Gastroesophageal sphincter (tissue), 4 donors: ENCODE measurements at regions not wholly inside any gene's neighbourhood (a gene's known extent, or its start where the extent isn't known, plus 50 kb on each side); places are given as distances from the start of the nearest gene placed in this dataset.

Experiments used
- ATAC-seq: fragments of 150-250 bp; one replicate; pipeline ENCODE4 v1.9.1; 2016; ENCODE audit warnings: mild to moderate bottlenecking, moderate library complexity
- H3K27ac ChIP-seq, 4 donors: fragments of 200-600 bp; sonication (generic) in 3 of 4; 1 replicate in 3 of 4; 2 replicates in 1 of 4; pipeline ENCODE4 v1.5.1; 2016 to 2019
- H3K27me3 ChIP-seq: fragments of 200-600 bp; sonication (generic); one replicate; pipeline ENCODE4 v1.5.1; 2019
- H3K36me3 ChIP-seq, 2 donors: fragments of 200-600 bp; sonication (generic); one replicate each; pipeline ENCODE4 v1.5.1; 2019; ENCODE audit warnings: control low read depth in 1 of 2
- H3K4me1 ChIP-seq, 3 donors: fragments of 200-600 bp; sonication (generic); 1 replicate in 2 of 3; 2 replicates in 1 of 3; pipeline ENCODE4 v1.5.1; 2016 to 2019; ENCODE audit warnings: control low read depth in 2 of 3
- H3K4me3 ChIP-seq, 2 donors: fragments of 200-600 bp; sonication (generic); one replicate each; pipeline ENCODE4 v1.5.1; 2019; ENCODE audit warnings: mild to moderate bottlenecking in 1 of 2, moderate library complexity in 1 of 2
- H3K9me3 ChIP-seq, 3 donors: fragments of 200-600 bp; sonication (generic); one replicate each; pipeline ENCODE4 v1.5.1; 2017 to 2019; ENCODE audit warnings: control low read depth in 2 of 3
- CTCF ChIP-seq, 4 experiments: fragments of 200-600 bp in 2 of 4; fragments of 450-650 bp in 2 of 4; sonication (generic) in 1 of 4; IDR thresholded peaks; one replicate each; pipeline ENCODE4 v1.5.1; 2017 to 2019; ENCODE audit warnings: antibody characterized with exemption in 4 of 4, mild to moderate bottlenecking in 2 of 4, moderate library complexity in 2 of 4
- EP300 ChIP-seq: sonication (generic); formaldehyde crosslinking; IDR thresholded peaks from one replicate; pipeline ENCODE4 v1.6.1; 2017; ENCODE audit warnings: antibody characterized with exemption, mild to moderate bottlenecking
- POLR2A ChIP-seq, 2 donors: fragments of 450-650 bp; IDR thresholded peaks; one replicate each; pipeline ENCODE4 v1.6.1; 2017; ENCODE audit warnings: antibody characterized with exemption in 2 of 2, mild to moderate bottlenecking in 2 of 2, moderate library complexity in 1 of 2
- POLR2AphosphoS5 ChIP-seq: sonication (generic); formaldehyde crosslinking; IDR thresholded peaks from one replicate; pipeline ENCODE4 v1.6.1; 2017; ENCODE audit warnings: antibody characterized with exemption
- WGBS, 2 donors: methylation state at CpG; one replicate each; pipeline ENCODE4 v1.1.5; 2018; ENCODE audit warnings: low coverage in 1 of 2; 5-methylcytosine and 5-hydroxymethylcytosine counted together

- no peaks in the 10 kb centered on the region for H3K4me1 ChIP-seq
- no peaks in the 10 kb centered on the region for H3K36me3 ChIP-seq
- H3K4me3 ChIP-seq = no peak overlapping the region
- no peaks in the 10 kb centered on the region for H3K9me3 ChIP-seq
- 80% methylated on average over 1 of the region's 6 CpGs; no CpG with 5 or more reads in 1 of the 2 donors for WGBS, 2 donors
- ATAC-seq = no peak
- TF ChIP-seq EP300 = no peak
- no peak for TF ChIP-seq CTCF (IDR thresholded peaks at IDR 0.05)
- no peak for TF ChIP-seq POLR2A (IDR thresholded peaks at IDR 0.05)
- no peak for TF ChIP-seq POLR2AphosphoS5
- H3K27ac ChIP-seq = no peak overlapping the region
- H3K27me3 ChIP-seq = no peaks in the 10 kb centered on the region
These were observed 112.5 kb upstream of the SMAD3 start for GRCh38 chr15:66952756-66953522.

GRCh38 chr15:66953523-66954229 is 111.7 kb upstream of the SMAD3 start:
- no peaks in the 10 kb centered on the region for H3K27me3 ChIP-seq
- no peaks in the 10 kb centered on the region for H3K4me1 ChIP-seq
- H3K36me3 ChIP-seq = no peaks in the 10 kb centered on the region
- H3K9me3 ChIP-seq = no peaks in the 10 kb centered on the region
- WGBS, 2 donors = 71 to 85% methylated on average over 2 to 7 of the region's 11 CpGs
- H3K4me3 ChIP-seq = no peak overlapping the region
- ATAC-seq = no peak
- no peak overlapping the region for H3K27ac ChIP-seq
- TF ChIP-seq POLR2A (IDR thresholded peaks at IDR 0.05) = no peak
- no peak for TF ChIP-seq EP300
- TF ChIP-seq POLR2AphosphoS5 = no peak
- TF ChIP-seq CTCF (IDR thresholded peaks at IDR 0.05) = no peak

- WGBS, 2 donors = no CpG with 5 or more reads among the region's 6 CpGs
- TF ChIP-seq EP300 (no peak), POLR2A (IDR thresholded peaks at IDR 0.05) (no peak)
- Histone ChIP-seq H3K4me1 (no peaks in the 10 kb centered on the region), H3K36me3 (no peaks in the 10 kb centered on the region), H3K9me3 (no peaks in the 10 kb centered on the region), H3K27me3 (no peaks in the 10 kb centered on the region), H3K27ac (no peak overlapping the region), H3K4me3 (no peak overlapping the region)
- ATAC-seq = no peak
These were observed 110.8 kb upstream of the SMAD3 start for GRCh38 chr15:66954601-66955000.

- ATAC-seq = no peak
- TF ChIP-seq EP300 (no peak), POLR2AphosphoS5 (no peak), CTCF (IDR thresholded peaks at IDR 0.05) (no peak), POLR2A (IDR thresholded peaks at IDR 0.05) (no peak)
- H3K9me3 ChIP-seq = no peaks in the 10 kb centered on the region
- H3K4me1 ChIP-seq = no peaks in the 10 kb centered on the region
- H3K27me3 ChIP-seq = no peaks in the 10 kb centered on the region
- no peak overlapping the region for H3K4me3 ChIP-seq
- H3K36me3 ChIP-seq = no peaks in the 10 kb centered on the region
- no peak overlapping the region for H3K27ac ChIP-seq
- 44 to 96% methylated on average over 3 to 4 of the region's 4 CpGs for WGBS, 2 donors
These were observed 110.3 kb upstream of the SMAD3 start for GRCh38 chr15:66955001-66955516.

- Histone ChIP-seq H3K4me3 (no peak overlapping the region), H3K4me1 (no peaks in the 10 kb centered on the region), H3K27me3 (no peaks in the 10 kb centered on the region), H3K36me3 (no peaks in the 10 kb centered on the region), H3K9me3 (no peaks in the 10 kb centered on the region), H3K27ac (no peak overlapping the region)
- ATAC-seq = no peak
- 83 to 100% methylated on average over 1 of the region's 2 CpGs for WGBS, 2 donors
- TF ChIP-seq CTCF (IDR thresholded peaks at IDR 0.05) (no peak), POLR2AphosphoS5 (no peak), POLR2A (IDR thresholded peaks at IDR 0.05) (no peak)
These were observed 109.4 kb upstream of the SMAD3 start for GRCh38 chr15:66955871-66956585.
